ENCODE measurements at regions not wholly inside any gene's neighbourhood (a gene's known extent, or its start where the extent isn't known, plus 50 kb on each side); places are given as distances from the start of the nearest gene placed in this dataset.
A peak's percentile ranks its signal among the peaks of the same experiment; 100 is the strongest.

- no peaks in the 10 kb centered on the region for H3K27me3 ChIP-seq (ENCODE audit: control insufficient read depth in 1 of 2, insufficient read depth in 2 of 2, low read length in 2 of 2)
- ATAC-seq (ENCODE audit: poor library complexity) = no peak
- no peaks in the 10 kb centered on the region for H3K4me1 Mint-ChIP-seq (ENCODE audit: low read depth)
- no peak overlapping the region for H3K27ac Mint-ChIP-seq
- H3K4me3 Mint-ChIP-seq = no peak overlapping the region
- ChIA-PET CTCF (interaction anchor here (0.8 kb wide), 1 partner anchor 9 kb away, joined by 3 read pairs; no protein-coding TSS in a partner anchor), POLR2A (no interaction called here)
- no peaks in the 10 kb centered on the region for H3K4me1 ChIP-seq (ENCODE audit: insufficient read depth, low read length)
- no peaks in the 10 kb centered on the region for H3K36me3 ChIP-seq (ENCODE audit: insufficient read depth, low read length)
- intact Hi-C loops (cut with DNase I, micrococcal nuclease) = no loop called here
- H3K27ac ChIP-seq (ENCODE audit: low read depth in 1 of 2, low read length in 2 of 2) = peak overlapping the region in 1 of 2 donors; percentile 2
- no peak for DNase-seq
- H3K9me3 Mint-ChIP-seq = no peaks in the 10 kb centered on the region
- H3K27me3 Mint-ChIP-seq = no peaks in the 10 kb centered on the region
- no peaks in the 10 kb centered on the region for H3K9me3 ChIP-seq (ENCODE audit: control insufficient read depth in 1 of 2, insufficient read depth in 1 of 2, low read length in 2 of 2)
- H3K36me3 Mint-ChIP-seq (ENCODE audit: low read depth) = no peaks in the 10 kb centered on the region
- TF ChIP-seq CTCF (IDR thresholded peaks at IDR 0.05) = no peak
- H3K4me3 ChIP-seq (ENCODE audit: low read length) = no peak overlapping the region
These were observed 816.6 kb downstream of the GLUD2 start for GRCh38 chrX:121863976-121864375.

GRCh38 chrX:121864561-121864960 lies 817.2 kb downstream of the GLUD2 start:
- no peaks in the 10 kb centered on the region for H3K9me3 ChIP-seq (ENCODE audit: control insufficient read depth in 1 of 2, insufficient read depth in 1 of 2, low read length in 2 of 2)
- no peak for ATAC-seq (ENCODE audit: poor library complexity)
- no peaks in the 10 kb centered on the region for H3K36me3 ChIP-seq (ENCODE audit: insufficient read depth, low read length)
- H3K9me3 Mint-ChIP-seq = no peaks in the 10 kb centered on the region
- ChIA-PET POLR2A (no interaction called here), CTCF (interaction anchor here (0.8 kb wide), 1 partner anchor 9 kb away, joined by 3 read pairs; no protein-coding TSS in a partner anchor)
- H3K27me3 Mint-ChIP-seq = no peaks in the 10 kb centered on the region
- no peak overlapping the region for H3K27ac Mint-ChIP-seq
- H3K4me1 ChIP-seq (ENCODE audit: insufficient read depth, low read length) = no peaks in the 10 kb centered on the region
- intact Hi-C loops (cut with DNase I, micrococcal nuclease) = no loop called here
- no peak for TF ChIP-seq CTCF (IDR thresholded peaks at IDR 0.05)
- DNase-seq = no peak
- H3K4me3 ChIP-seq (ENCODE audit: low read length) = no peak overlapping the region
- no peak overlapping the region for H3K4me3 Mint-ChIP-seq
- no peaks in the 10 kb centered on the region for H3K36me3 Mint-ChIP-seq (ENCODE audit: low read depth)
- H3K27me3 ChIP-seq (ENCODE audit: control insufficient read depth in 1 of 2, insufficient read depth in 2 of 2, low read length in 2 of 2) = no peaks in the 10 kb centered on the region
- H3K27ac ChIP-seq (ENCODE audit: low read depth in 1 of 2, low read length in 2 of 2) = no peak overlapping the region
- no peaks in the 10 kb centered on the region for H3K4me1 Mint-ChIP-seq (ENCODE audit: low read depth)

GRCh38 chrX:121869876-121870477 lies 822.6 kb downstream of the GLUD2 start:
- H3K9me3 ChIP-seq (ENCODE audit: control insufficient read depth in 1 of 2, insufficient read depth in 1 of 2, low read length in 2 of 2) = peaks cover 0 to 12% of the 10 kb centered on the region in 2 experiments
- Mint-ChIP-seq H3K9me3 (no peaks in the 10 kb centered on the region), H3K27ac (no peak overlapping the region), H3K27me3 (no peaks in the 10 kb centered on the region), H3K4me3 (no peak overlapping the region), H3K4me1 (ENCODE audit: low read depth) (no peaks in the 10 kb centered on the region), H3K36me3 (ENCODE audit: low read depth) (no peaks in the 10 kb centered on the region)
- intact Hi-C loops (cut with DNase I, micrococcal nuclease) = no loop called here
- H3K36me3 ChIP-seq (ENCODE audit: insufficient read depth, low read length) = no peaks in the 10 kb centered on the region
- H3K27ac ChIP-seq (ENCODE audit: low read depth in 1 of 2, low read length in 2 of 2) = no peak overlapping the region
- no peaks in the 10 kb centered on the region for H3K4me1 ChIP-seq (ENCODE audit: insufficient read depth, low read length)
- DNase-seq = no peak
- CTCF ChIA-PET = no interaction called here
- H3K27me3 ChIP-seq (ENCODE audit: control insufficient read depth in 1 of 2, insufficient read depth in 2 of 2, low read length in 2 of 2) = no peaks in the 10 kb centered on the region
- no peak for TF ChIP-seq CTCF (IDR thresholded peaks at IDR 0.05)
- ATAC-seq (ENCODE audit: poor library complexity) = no peak
- no peak overlapping the region for H3K4me3 ChIP-seq (ENCODE audit: low read length)
- POLR2A ChIA-PET = no interaction called here
